ENCODE measurements at regions not wholly inside any gene's neighbourhood (a gene's known extent, or its start where the extent isn't known, plus 50 kb on each side); places are given as distances from the start of the nearest gene placed in this dataset.

DNA sequence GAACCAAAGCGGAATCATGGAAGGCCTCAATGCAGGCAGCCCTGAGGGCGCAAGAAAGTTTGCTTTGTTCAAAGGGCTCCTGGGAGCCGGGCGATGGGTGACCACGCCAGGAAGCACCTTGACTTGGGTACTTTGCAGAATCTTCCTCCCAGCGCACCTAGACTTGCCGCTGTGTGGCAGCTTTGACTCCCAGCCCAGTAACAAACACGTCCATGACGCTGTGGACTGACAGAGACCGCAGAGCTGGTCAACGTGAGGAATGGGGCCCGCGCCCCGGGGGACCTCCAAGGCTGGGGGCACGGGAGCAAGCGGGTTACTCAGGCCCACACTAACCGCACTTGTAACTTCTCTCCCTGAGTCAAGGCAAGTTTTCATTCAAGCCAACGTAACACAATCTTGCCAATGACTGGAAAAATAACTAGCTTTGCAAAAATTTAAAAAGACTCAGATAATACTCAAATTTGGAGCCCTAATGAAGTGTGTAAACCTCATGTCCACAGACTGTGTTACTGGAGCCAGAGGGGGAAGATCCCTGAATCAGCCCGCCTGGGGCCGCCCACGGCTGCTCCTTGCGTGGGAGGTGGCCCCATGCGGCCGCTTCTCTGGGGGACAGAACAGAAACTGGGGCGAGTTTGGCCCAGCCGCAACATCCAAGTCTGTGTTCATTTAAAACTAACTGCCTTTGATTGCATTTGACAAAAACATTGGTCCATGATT is 130.8 kb downstream of the DNAJB6 start:
- H3K9me3 Mint-ChIP-seq (ENCODE audit: unreplicated experiment): peaks cover under 1% of the 10 kb centered on the region
- POLR2A ChIA-PET: no interaction called here

DNA sequence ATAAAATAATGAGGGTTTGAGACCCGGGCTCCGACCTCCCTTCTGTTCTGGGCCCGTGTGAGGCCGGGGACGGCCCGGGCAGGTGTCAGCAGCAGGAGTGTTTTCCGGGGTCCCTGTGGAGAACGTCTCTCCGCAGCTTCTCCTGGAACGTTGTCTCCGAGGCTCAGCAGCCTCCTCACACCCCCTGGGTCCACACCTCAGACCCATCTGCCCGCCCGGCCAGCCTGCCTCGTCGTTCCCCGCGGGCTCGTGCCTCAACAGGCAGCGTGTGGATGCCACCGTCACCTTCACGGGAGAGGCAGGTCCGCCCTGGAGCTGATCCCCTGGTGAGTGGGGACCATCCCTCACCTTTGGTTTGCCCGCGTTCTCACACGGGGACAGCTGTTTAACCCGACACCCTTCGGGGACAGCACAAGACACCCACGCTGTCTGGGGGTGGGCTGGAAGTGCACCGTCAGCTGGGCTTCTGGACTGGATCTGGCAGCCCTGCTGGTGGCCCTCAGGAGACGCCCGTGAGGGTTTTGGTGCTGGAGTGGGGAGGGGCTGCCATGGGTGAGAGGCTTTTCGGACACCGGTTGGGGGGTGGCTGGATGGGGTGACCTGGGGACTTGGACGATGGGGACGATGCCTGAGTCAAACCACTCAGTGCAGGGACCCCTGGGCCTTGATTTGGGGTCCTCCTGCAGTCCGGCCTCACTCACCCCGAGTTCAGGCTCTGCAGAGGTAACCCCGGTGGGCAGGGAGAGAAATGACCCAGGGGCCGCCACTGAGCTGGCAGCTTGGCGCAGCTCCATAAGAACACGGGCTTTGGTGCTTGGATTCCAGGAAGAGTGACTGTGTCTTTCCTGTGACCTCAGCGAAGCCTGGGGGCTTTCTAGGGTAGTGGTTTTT is 131.7 kb downstream of the DNAJB6 start:
- intact Hi-C loops (cut with micrococcal nuclease; ENCODE audit: unreplicated experiment): no loop called here
- CTCF ChIA-PET: interaction anchor here (0.6 kb wide), 1 partner anchor 10 kb away, joined by 3 read pairs; no protein-coding TSS in a partner anchor
- Mint-ChIP-seq H3K4me1 (ENCODE audit: low read depth, unreplicated experiment) (no peaks in the 10 kb centered on the region), H3K36me3 (ENCODE audit: insufficient read depth, unreplicated experiment) (no peaks in the 10 kb centered on the region), H3K9me3 (ENCODE audit: unreplicated experiment) (peaks cover 8% of the 10 kb centered on the region), H3K4me3 (ENCODE audit: unreplicated experiment) (no peak overlapping the region), H3K27ac (ENCODE audit: unreplicated experiment) (no peak overlapping the region), H3K27me3 (ENCODE audit: insufficient read depth, unreplicated experiment) (peaks cover 15% of the 10 kb centered on the region)
- TF ChIP-seq, protein P1, sequence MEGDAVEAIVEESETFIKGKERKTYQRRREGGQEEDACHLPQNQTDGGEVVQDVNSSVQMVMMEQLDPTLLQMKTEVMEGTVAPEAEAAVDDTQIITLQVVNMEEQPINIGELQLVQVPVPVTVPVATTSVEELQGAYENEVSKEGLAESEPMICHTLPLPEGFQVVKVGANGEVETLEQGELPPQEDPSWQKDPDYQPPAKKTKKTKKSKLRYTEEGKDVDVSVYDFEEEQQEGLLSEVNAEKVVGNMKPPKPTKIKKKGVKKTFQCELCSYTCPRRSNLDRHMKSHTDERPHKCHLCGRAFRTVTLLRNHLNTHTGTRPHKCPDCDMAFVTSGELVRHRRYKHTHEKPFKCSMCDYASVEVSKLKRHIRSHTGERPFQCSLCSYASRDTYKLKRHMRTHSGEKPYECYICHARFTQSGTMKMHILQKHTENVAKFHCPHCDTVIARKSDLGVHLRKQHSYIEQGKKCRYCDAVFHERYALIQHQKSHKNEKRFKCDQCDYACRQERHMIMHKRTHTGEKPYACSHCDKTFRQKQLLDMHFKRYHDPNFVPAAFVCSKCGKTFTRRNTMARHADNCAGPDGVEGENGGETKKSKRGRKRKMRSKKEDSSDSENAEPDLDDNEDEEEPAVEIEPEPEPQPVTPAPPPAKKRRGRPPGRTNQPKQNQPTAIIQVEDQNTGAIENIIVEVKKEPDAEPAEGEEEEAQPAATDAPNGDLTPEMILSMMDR (IDR thresholded peaks at IDR 0.05; ENCODE audit: insufficient read depth in 1 of 2, low read depth in 1 of 2, low read length in 1 of 2, severe bottlenecking in 1 of 2, unreplicated experiment in 1 of 2): no peak
- no peak overlapping the region for H3K4me3 ChIP-seq (ENCODE audit: low read depth, low read length)
- peaks cover 12% of the 10 kb centered on the region for H3K9me3 ChIP-seq
- POLR2A ChIA-PET: no interaction called here
- H3K4me1 ChIP-seq: no peaks in the 10 kb centered on the region
- no peak for DNase-seq
- no peaks in the 10 kb centered on the region; the same call in 1 of the 2 replicates for H3K27me3 ChIP-seq (replicated peaks; ENCODE audit: control insufficient read depth, insufficient read depth, low read length)
- BruUV-seq (replicated peaks): no TSS peak
- H3K36me3 ChIP-seq (ENCODE audit: control insufficient read depth, insufficient read depth, low read length): no peaks in the 10 kb centered on the region

More for the DNA sequence above, 130.8 kb downstream of the DNAJB6 start:
- TF ChIP-seq, protein P1 (IDR thresholded peaks at IDR 0.05; ENCODE audit: insufficient read depth in 1 of 2, low read depth in 1 of 2, low read length in 1 of 2, severe bottlenecking in 1 of 2, unreplicated experiment in 1 of 2): no peak
- Histone ChIP-seq H3K4me3 (ENCODE audit: low read depth, low read length) (no peak overlapping the region), H3K36me3 (ENCODE audit: control insufficient read depth, insufficient read depth, low read length) (no peaks in the 10 kb centered on the region), H3K27me3 (replicated peaks; ENCODE audit: control insufficient read depth, insufficient read depth, low read length) (no peaks in the 10 kb centered on the region; the same call in 1 of the 2 replicates), H3K9me3 (peaks cover 4% of the 10 kb centered on the region; the same call in 1 of the 2 replicates), H3K4me1 (no peaks in the 10 kb centered on the region)
- intact Hi-C loops (cut with micrococcal nuclease; ENCODE audit: unreplicated experiment): no loop called here
- Mint-ChIP-seq H3K27ac (ENCODE audit: unreplicated experiment) (no peak overlapping the region), H3K27me3 (ENCODE audit: insufficient read depth, unreplicated experiment) (peaks cover 17% of the 10 kb centered on the region), H3K4me1 (ENCODE audit: low read depth, unreplicated experiment) (no peaks in the 10 kb centered on the region), H3K4me3 (ENCODE audit: unreplicated experiment) (no peak overlapping the region), H3K36me3 (ENCODE audit: insufficient read depth, unreplicated experiment) (no peaks in the 10 kb centered on the region)
- CTCF ChIA-PET: no interaction called here
- DNase-seq: no peak
- BruUV-seq (replicated peaks): no TSS peak

DNA sequence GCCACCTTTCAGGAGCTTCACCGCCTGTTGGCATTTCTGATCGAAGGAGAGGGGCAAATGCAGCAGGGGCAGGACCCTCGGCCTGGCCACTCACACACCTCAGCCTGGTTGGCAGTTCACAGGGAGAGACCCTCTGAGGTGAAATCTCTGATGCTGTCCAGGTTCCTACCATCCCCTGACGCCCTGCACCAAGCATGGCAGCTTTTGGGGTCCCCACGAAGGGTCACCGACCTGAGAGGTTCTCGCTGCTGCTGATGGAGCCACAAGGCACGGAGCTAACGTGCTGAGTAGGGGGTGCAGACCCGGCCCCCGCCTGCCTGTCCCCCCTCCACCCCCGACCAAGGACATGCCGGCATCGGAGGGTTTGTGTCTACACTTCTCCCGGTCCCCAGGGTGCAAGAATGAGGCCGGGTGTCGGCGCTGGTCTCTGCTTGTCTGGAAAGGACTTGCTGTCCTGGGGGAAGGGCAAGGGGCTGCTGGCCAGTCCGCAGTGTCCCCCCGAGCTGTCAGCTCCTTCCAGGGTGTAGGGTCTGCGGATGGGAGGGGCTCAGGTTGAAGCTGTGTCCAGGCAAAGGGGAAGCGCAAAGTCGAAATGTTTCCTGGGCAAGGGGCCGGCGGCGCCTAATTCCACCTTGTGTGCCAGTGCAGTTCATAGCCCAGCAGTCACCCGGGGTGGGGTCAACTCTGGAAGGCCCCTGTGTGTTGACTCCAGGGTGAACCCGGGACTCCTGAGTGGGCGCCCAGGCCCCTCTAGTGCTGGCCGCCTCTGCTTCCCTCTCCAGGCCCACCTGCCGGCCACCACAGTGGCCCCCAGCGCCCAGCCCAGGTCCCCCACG is 132.6 kb downstream of the DNAJB6 start:
- Histone ChIP-seq H3K9me3 (peaks cover 19% of the 10 kb centered on the region), H3K27me3 (replicated peaks; ENCODE audit: control insufficient read depth, insufficient read depth, low read length) (no peaks in the 10 kb centered on the region; the same call in 1 of the 2 replicates), H3K4me1 (no peaks in the 10 kb centered on the region), H3K4me3 (ENCODE audit: low read depth, low read length) (no peak overlapping the region), H3K36me3 (ENCODE audit: control insufficient read depth, insufficient read depth, low read length) (no peaks in the 10 kb centered on the region)
- DNase-seq: no peak
- Mint-ChIP-seq H3K4me1 (ENCODE audit: low read depth, unreplicated experiment) (no peaks in the 10 kb centered on the region), H3K4me3 (ENCODE audit: unreplicated experiment) (no peak overlapping the region), H3K36me3 (ENCODE audit: insufficient read depth, unreplicated experiment) (no peaks in the 10 kb centered on the region), H3K9me3 (ENCODE audit: unreplicated experiment) (peaks cover 16% of the 10 kb centered on the region), H3K27me3 (ENCODE audit: insufficient read depth, unreplicated experiment) (peaks cover 13% of the 10 kb centered on the region), H3K27ac (ENCODE audit: unreplicated experiment) (no peak overlapping the region)
- TF ChIP-seq, protein P1 (IDR thresholded peaks at IDR 0.05; ENCODE audit: insufficient read depth in 1 of 2, low read depth in 1 of 2, low read length in 1 of 2, severe bottlenecking in 1 of 2, unreplicated experiment in 1 of 2): no peak
- intact Hi-C loops (cut with micrococcal nuclease; ENCODE audit: unreplicated experiment): no loop called here
- CTCF ChIA-PET: interaction anchor here (0.6 kb wide), 1 partner anchor 132 kb away, joined by 4 read pairs; no protein-coding TSS in a partner anchor
- no TSS peak for BruUV-seq (replicated peaks)
- POLR2A ChIA-PET: no interaction called here

Data from Caco-2 (cell line).